Loucy (cell line): ENCODE measurements at regions not wholly inside any gene's neighbourhood (a gene's known extent, or its start where the extent isn't known, plus 50 kb on each side); places are given as distances from the start of the nearest gene placed in this dataset.

Experiments used
- EZH2phosphoT487 ChIP-seq: fragments of 200-600 bp; IDR thresholded peaks from 2 replicates; pipeline ENCODE4 v1.6.1; 2018; ENCODE audit warnings: antibody characterized with exemption, mild to moderate bottlenecking, moderate library complexity, borderline replicate concordance
- TF ChIP-seq, protein P1 (sequence below): fragments of 200-600 bp; sonication (generic); conservative IDR thresholded peaks from 2 replicates; pipeline ENCODE4 v1.5.1; 2014; ENCODE audit warnings: mild to moderate bottlenecking, antibody characterized with exemption, low read length

DNA sequence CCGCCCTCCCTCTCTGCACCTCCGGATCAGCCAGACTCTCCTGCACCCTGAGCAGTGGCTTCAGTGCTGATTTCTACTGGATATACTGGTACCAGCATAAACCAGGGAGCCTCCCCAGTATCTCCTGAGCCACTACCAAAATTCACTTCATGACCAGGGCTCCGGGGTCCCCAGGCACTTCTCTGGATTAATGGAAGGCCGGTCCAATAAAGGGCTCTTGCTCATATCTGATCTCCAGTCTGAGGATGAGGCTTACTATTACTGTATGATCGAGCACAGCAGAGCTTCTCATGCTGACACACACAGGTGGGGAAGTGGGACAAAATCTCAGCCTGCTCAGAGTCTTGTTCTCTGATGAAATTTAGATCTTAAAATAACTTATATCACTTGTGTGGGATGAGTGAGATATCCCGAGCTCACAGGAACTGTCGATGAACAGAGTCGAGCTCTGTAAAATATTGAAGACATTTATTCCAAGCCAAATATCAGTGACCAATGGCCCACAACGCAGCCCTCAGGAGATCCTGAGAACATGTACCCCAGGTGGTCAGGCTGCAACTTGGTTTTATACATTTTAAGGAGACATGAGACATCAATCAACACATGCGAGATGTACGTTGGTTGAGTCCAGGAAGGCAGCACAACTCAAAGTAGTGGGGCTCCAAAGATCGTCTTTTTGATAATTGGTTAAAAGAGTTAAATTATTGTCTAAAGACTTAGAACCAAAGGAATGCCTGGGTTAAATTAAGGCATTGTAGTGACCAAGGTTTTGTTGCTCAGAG, 93.0 kb upstream of the TOP3B start:
- TF ChIP-seq, protein P1, sequence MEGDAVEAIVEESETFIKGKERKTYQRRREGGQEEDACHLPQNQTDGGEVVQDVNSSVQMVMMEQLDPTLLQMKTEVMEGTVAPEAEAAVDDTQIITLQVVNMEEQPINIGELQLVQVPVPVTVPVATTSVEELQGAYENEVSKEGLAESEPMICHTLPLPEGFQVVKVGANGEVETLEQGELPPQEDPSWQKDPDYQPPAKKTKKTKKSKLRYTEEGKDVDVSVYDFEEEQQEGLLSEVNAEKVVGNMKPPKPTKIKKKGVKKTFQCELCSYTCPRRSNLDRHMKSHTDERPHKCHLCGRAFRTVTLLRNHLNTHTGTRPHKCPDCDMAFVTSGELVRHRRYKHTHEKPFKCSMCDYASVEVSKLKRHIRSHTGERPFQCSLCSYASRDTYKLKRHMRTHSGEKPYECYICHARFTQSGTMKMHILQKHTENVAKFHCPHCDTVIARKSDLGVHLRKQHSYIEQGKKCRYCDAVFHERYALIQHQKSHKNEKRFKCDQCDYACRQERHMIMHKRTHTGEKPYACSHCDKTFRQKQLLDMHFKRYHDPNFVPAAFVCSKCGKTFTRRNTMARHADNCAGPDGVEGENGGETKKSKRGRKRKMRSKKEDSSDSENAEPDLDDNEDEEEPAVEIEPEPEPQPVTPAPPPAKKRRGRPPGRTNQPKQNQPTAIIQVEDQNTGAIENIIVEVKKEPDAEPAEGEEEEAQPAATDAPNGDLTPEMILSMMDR, result no peak
- no peak for TF ChIP-seq EZH2phosphoT487
